SK-N-SH (cell line): ENCODE measurements at regions not wholly inside any gene's neighbourhood (a gene's known extent, or its start where the extent isn't known, plus 50 kb on each side); places are given as distances from the start of the nearest gene placed in this dataset.

Experiments
- CTCF ChIA-PET: fragments of 300-600, 350-600 bp; formaldehyde crosslinking; extraction: SDS; loops from one replicate; lab custom pipeline; 2021; lab: Yijun Ruan, JAX
- POLR2A ChIA-PET: fragments of 350-600 bp; sonication (Branson Sonifier 250); formaldehyde crosslinking; extraction: SDS; loops from one replicate; lab custom pipeline; 2020; ENCODE audit warnings: antibody characterized with exemption, inconsistent platforms; lab: Yijun Ruan, JAX
- DNase-seq: peaks from one replicate; pipeline ENCODE4 v3.0.0; 2012
- H2AFZ ChIP-seq: fragments of 200-600 bp; sonication (generic); 2 replicates; pipeline ENCODE4 v1.8.1; 2016; ENCODE audit warnings: antibody characterized with exemption, mild to moderate bottlenecking, low read depth
- H3F3A ChIP-seq: fragments of 200-600 bp; sonication (generic); replicated peaks from 2 replicates; pipeline ENCODE3; 2016; ENCODE audit warnings: antibody characterized with exemption, mild to moderate bottlenecking; ENCODE audit not compliant: insufficient read depth
- H3K27ac ChIP-seq, 2 experiments: fragments of 200-500 bp in 1 of 2; fragments of 200-600 bp in 1 of 2; sonication (Bioruptor generic) in 1 of 2; sonication (generic), shearing (Covaris generic) in 1 of 2; 2 replicates each; pipeline versions ENCODE4 v1.5.1 to v1.6.1; 2014 to 2016; ENCODE audit warnings: low read depth in 2 of 2, inconsistent platforms in 1 of 2, low read length in 1 of 2, mild to moderate bottlenecking in 1 of 2, mixed read lengths in 1 of 2
- H3K27me3 ChIP-seq: fragments of 200-600 bp; sonication (generic), shearing (Covaris generic); 2 replicates; pipeline ENCODE4 v1.6.1; 2016; ENCODE audit warnings: mixed run types; ENCODE audit not compliant: insufficient read depth
- H3K36me3 ChIP-seq, 2 experiments: fragments of 200-500 bp in 1 of 2; fragments of 200-600 bp in 1 of 2; sonication (Bioruptor generic) in 1 of 2; sonication (generic) in 1 of 2; replicated peaks in 1 of 2; 2 replicates each; pipeline versions ENCODE3 to v1.5.1; 2014 to 2016; ENCODE audit warnings: low read length in 1 of 2, mild to moderate bottlenecking in 1 of 2; ENCODE audit not compliant: insufficient read depth in 2 of 2, control insufficient read depth in 1 of 2
- H3K4me1 ChIP-seq, 2 experiments: fragments of 200-500 bp in 1 of 2; fragments of 200-600 bp in 1 of 2; sonication (Bioruptor generic) in 1 of 2; sonication (generic), shearing (Covaris generic) in 1 of 2; 2 replicates each; pipeline versions ENCODE4 v1.5.1 to v1.6.1; 2014 to 2016; ENCODE audit warnings: low read depth in 1 of 2, low read length in 1 of 2, mixed run types in 1 of 2; ENCODE audit not compliant: insufficient read depth in 2 of 2, control insufficient read depth in 1 of 2
- H3K4me2 ChIP-seq: fragments of 200-600 bp; sonication (generic), shearing (Covaris generic); 2 replicates; pipeline ENCODE4 v1.6.1; 2017; ENCODE audit warnings: mixed run types
- H3K4me3 ChIP-seq, 2 experiments: fragments of 200-500 bp in 1 of 2; fragments of 200-600 bp in 1 of 2; sonication (Bioruptor generic) in 1 of 2; sonication (generic), shearing (Covaris generic) in 1 of 2; 2 replicates each; pipeline versions ENCODE4 v1.5.1 to v1.8.1; 2014 to 2016; ENCODE audit warnings: low read depth in 2 of 2, inconsistent platforms in 1 of 2, low read length in 1 of 2, mild to moderate bottlenecking in 1 of 2, mixed read lengths in 1 of 2, moderate library complexity in 1 of 2
- H3K79me2 ChIP-seq: fragments of 200-600 bp; sonication (generic); 2 replicates; pipeline ENCODE4 v1.8.1; 2017; ENCODE audit warnings: mild to moderate bottlenecking; ENCODE audit not compliant: insufficient read depth
- H3K9ac ChIP-seq: fragments of 200-600 bp; sonication (generic); 2 replicates; pipeline ENCODE4 v1.6.1; 2017; ENCODE audit warnings: mixed run types
- H3K9me2 ChIP-seq: fragments of 200-600 bp; sonication (generic); 2 replicates; pipeline ENCODE4 v1.6.1; 2017; ENCODE audit warnings: mixed run types
- H3K9me3 ChIP-seq: fragments of 200-600 bp; sonication (generic); 2 replicates; pipeline ENCODE4 v1.6.1; 2017; ENCODE audit warnings: mixed run types, mild to moderate bottlenecking, moderate library complexity
- H4K20me1 ChIP-seq: fragments of 200-600 bp; sonication (generic); 2 replicates; pipeline ENCODE4 v1.6.1; 2017; ENCODE audit warnings: mild to moderate bottlenecking, mixed run types; ENCODE audit not compliant: insufficient read depth
- ELF1 ChIP-seq: IDR thresholded peaks from 2 replicates; pipeline ENCODE4 v1.4.0; 2012
- EP300 ChIP-seq, 2 experiments: IDR thresholded peaks; 2 replicates each; pipeline versions ENCODE4 v1.4.0 to v1.6.1; 2012; ENCODE audit warnings: borderline replicate concordance in 1 of 2, low read depth in 1 of 2, low read length in 1 of 2
- FOSL2 ChIP-seq: IDR thresholded peaks from 2 replicates; pipeline ENCODE4 v1.4.0; 2012; ENCODE audit warnings: low read depth, mild to moderate bottlenecking, moderate library complexity, borderline replicate concordance
- FOXM1 ChIP-seq: IDR thresholded peaks from 2 replicates; pipeline ENCODE4 v1.4.0; 2012; ENCODE audit warnings: low read depth, mild to moderate bottlenecking
- NFIC ChIP-seq: IDR thresholded peaks from 2 replicates; pipeline ENCODE4 v1.4.0; 2012; ENCODE audit warnings: borderline replicate concordance
- NRF1 ChIP-seq: IDR thresholded peaks from 2 replicates; pipeline ENCODE4 v1.6.1; 2012; ENCODE audit warnings: low read depth, mild to moderate bottlenecking, low read length
- POLR2AphosphoS5 ChIP-seq: IDR thresholded peaks from 2 replicates; pipeline ENCODE4 v1.6.1; 2012; ENCODE audit warnings: low read depth, low read length
- RFX5 ChIP-seq: IDR thresholded peaks from 2 replicates; pipeline ENCODE4 v1.6.1; 2012; ENCODE audit warnings: mild to moderate bottlenecking, improper control_type of control experiment, low read length
- RXRA ChIP-seq: IDR thresholded peaks from 2 replicates; pipeline ENCODE4 v1.4.0; 2012; ENCODE audit warnings: low read depth, mild to moderate bottlenecking, borderline replicate concordance
- SMC3 ChIP-seq: IDR thresholded peaks from 2 replicates; pipeline ENCODE4 v1.6.1; 2012; ENCODE audit warnings: low read depth, low read length, improper control_type of control experiment
- TAF1 ChIP-seq: IDR thresholded peaks from 2 replicates; pipeline ENCODE4 v1.6.1; 2012; ENCODE audit warnings: low read depth, mild to moderate bottlenecking, low read length, moderate library complexity, borderline replicate concordance
- WGBS: methylation state at CpG from one replicate; pipeline ENCODE4 v1.1.6; 2017; ENCODE audit warnings: low lambda C conversion rate; 5-methylcytosine and 5-hydroxymethylcytosine counted together
- TF ChIP-seq, protein P1 (sequence below): fragments of 200-600 bp; sonication (generic); IDR thresholded peaks from 2 replicates; pipeline ENCODE4 v1.6.1; 2017; ENCODE audit warnings: antibody characterized with exemption, mild to moderate bottlenecking, moderate library complexity
- TF ChIP-seq, protein P2 (sequence below): IDR thresholded peaks from 2 replicates; pipeline ENCODE4 v1.6.1; 2012; ENCODE audit warnings: mild to moderate bottlenecking, low read depth, low read length, moderate library complexity
- TF ChIP-seq, protein P3 (sequence below): IDR thresholded peaks from 2 replicates; pipeline ENCODE4 v1.4.0; 2012; ENCODE audit warnings: low read depth, borderline replicate concordance

DNA sequence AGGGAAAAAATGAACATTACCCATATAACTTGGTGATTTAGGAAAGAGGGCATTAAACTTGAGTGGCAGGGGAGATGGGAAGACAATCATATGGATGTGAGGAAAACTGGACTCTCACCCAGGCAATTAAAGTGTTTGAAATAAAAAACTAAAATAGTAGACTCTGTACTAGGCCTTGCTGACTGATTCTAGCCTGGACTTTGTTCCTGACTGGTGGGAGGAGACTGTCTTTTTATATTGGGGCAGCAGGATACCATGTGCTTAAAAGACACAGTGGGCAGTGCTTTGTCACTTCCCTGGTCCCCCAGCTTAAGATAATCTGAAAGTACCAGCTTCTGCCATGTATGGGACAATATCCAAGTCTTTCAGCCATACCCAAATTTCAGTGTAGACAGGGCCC lies 107.0 kb downstream of the ACTL7B start (continued):
- no peak for TF ChIP-seq NFIC
- TF ChIP-seq POLR2AphosphoS5, result no peak
- TF ChIP-seq FOXM1, result no peak
- TF ChIP-seq, all 33 proteins: peak for 0

DNA sequence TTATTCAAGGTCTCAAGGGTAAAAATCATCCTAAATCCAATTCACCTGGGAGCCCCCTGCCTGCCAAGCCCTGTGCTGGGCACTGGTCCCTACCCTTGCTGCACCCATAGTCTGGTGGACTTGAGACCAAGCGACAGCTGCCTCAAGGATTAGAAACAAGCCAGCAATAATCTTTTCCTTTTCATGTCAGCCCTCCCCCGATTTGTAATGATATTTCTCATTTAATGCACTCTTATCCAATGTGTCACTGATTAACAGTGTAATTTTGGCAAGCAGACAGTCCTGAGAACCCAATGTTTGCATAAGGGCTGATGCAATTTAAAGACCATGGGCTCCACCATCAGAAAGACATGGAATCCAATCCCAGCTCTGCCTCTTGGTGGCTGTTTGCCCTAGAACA lies 108.9 kb downstream of the ACTL7B start:
- Histone ChIP-seq H3K9ac (no peak overlapping the region), H3K79me2 (no peaks in the 10 kb centered on the region), H3F3A (no peaks in the 10 kb centered on the region), H2AFZ (no peak overlapping the region), H3K4me3 (no peak overlapping the region), H3K9me2 (no peaks in the 10 kb centered on the region), H3K27ac (no peak overlapping the region), H3K4me2 (no peak overlapping the region), H3K36me3 (no peaks in the 10 kb centered on the region), H3K9me3 (no peaks in the 10 kb centered on the region), H3K27me3 (peaks cover 6% of the 10 kb centered on the region; the same call in 1 of the 2 replicates), H4K20me1 (no peaks in the 10 kb centered on the region), H3K4me1 (no peaks in the 10 kb centered on the region)
- CTCF ChIA-PET, result no interaction called here
- TF ChIP-seq, protein P1, sequence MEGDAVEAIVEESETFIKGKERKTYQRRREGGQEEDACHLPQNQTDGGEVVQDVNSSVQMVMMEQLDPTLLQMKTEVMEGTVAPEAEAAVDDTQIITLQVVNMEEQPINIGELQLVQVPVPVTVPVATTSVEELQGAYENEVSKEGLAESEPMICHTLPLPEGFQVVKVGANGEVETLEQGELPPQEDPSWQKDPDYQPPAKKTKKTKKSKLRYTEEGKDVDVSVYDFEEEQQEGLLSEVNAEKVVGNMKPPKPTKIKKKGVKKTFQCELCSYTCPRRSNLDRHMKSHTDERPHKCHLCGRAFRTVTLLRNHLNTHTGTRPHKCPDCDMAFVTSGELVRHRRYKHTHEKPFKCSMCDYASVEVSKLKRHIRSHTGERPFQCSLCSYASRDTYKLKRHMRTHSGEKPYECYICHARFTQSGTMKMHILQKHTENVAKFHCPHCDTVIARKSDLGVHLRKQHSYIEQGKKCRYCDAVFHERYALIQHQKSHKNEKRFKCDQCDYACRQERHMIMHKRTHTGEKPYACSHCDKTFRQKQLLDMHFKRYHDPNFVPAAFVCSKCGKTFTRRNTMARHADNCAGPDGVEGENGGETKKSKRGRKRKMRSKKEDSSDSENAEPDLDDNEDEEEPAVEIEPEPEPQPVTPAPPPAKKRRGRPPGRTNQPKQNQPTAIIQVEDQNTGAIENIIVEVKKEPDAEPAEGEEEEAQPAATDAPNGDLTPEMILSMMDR, result no peak
- TF ChIP-seq, protein P2, sequence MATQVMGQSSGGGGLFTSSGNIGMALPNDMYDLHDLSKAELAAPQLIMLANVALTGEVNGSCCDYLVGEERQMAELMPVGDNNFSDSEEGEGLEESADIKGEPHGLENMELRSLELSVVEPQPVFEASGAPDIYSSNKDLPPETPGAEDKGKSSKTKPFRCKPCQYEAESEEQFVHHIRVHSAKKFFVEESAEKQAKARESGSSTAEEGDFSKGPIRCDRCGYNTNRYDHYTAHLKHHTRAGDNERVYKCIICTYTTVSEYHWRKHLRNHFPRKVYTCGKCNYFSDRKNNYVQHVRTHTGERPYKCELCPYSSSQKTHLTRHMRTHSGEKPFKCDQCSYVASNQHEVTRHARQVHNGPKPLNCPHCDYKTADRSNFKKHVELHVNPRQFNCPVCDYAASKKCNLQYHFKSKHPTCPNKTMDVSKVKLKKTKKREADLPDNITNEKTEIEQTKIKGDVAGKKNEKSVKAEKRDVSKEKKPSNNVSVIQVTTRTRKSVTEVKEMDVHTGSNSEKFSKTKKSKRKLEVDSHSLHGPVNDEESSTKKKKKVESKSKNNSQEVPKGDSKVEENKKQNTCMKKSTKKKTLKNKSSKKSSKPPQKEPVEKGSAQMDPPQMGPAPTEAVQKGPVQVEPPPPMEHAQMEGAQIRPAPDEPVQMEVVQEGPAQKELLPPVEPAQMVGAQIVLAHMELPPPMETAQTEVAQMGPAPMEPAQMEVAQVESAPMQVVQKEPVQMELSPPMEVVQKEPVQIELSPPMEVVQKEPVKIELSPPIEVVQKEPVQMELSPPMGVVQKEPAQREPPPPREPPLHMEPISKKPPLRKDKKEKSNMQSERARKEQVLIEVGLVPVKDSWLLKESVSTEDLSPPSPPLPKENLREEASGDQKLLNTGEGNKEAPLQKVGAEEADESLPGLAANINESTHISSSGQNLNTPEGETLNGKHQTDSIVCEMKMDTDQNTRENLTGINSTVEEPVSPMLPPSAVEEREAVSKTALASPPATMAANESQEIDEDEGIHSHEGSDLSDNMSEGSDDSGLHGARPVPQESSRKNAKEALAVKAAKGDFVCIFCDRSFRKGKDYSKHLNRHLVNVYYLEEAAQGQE, result no peak
- TF ChIP-seq NRF1 (no peak), RFX5 (no peak), RXRA (no peak), POLR2AphosphoS5 (no peak), EP300 (IDR thresholded peaks at IDR 0.05; ENCODE audit: borderline replicate concordance in 1 of 2, low read depth in 1 of 2, low read length in 1 of 2) (no peak), ELF1 (no peak), FOSL2 (no peak), NFIC (no peak), TAF1 (no peak), SMC3 (no peak)
- TF ChIP-seq, protein P3, sequence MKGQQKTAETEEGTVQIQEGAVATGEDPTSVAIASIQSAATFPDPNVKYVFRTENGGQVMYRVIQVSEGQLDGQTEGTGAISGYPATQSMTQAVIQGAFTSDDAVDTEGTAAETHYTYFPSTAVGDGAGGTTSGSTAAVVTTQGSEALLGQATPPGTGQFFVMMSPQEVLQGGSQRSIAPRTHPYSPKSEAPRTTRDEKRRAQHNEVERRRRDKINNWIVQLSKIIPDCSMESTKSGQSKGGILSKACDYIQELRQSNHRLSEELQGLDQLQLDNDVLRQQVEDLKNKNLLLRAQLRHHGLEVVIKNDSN, result no peak
- WGBS, result 17% methylated on average over 2 of the region's 2 CpGs
- POLR2A ChIA-PET, result no interaction called here
- no peak for DNase-seq
